Prostate gland (tissue), 2 donors: ENCODE measurements at regions not wholly inside any gene's neighbourhood (a gene's known extent, or its start where the extent isn't known, plus 50 kb on each side); places are given as distances from the start of the nearest gene placed in this dataset.

ENCODE experiments used
- DNase-seq: peaks from one replicate; pipeline ENCODE4 v3.0.0-alpha.2; 2019; ENCODE audit warnings: low spot score
- H3K27ac ChIP-seq, 2 donors: fragments of 200-600 bp; sonication (generic); 2 replicates each; pipeline ENCODE4 v1.5.1; 2017 to 2019
- H3K27me3 ChIP-seq: fragments of 200-600 bp; sonication (generic); replicated peaks from 2 replicates; pipeline ENCODE4 v1.5.1; 2019; ENCODE audit not compliant: insufficient read depth
- H3K36me3 ChIP-seq, 2 donors: fragments of 200-600 bp; sonication (generic); 1 replicate in 1 of 2; 2 replicates in 1 of 2; pipeline versions ENCODE4 v1.5.1 to v1.8.1; 2017 to 2019
- H3K4me1 ChIP-seq: fragments of 200-600 bp; sonication (generic); replicated peaks from 2 replicates; pipeline ENCODE4 v1.5.1; 2019
- H3K4me3 ChIP-seq, 2 donors: fragments of 200-600 bp; sonication (generic); 2 replicates each; pipeline ENCODE4 v1.5.1; 2017 to 2019
- H3K9me3 ChIP-seq: fragments of 200-600 bp; sonication (generic); 2 replicates; pipeline ENCODE4 v1.5.1; 2017
- CTCF ChIP-seq, 4 experiments: fragments of 200-600 bp in 2 of 4; fragments of 450-650 bp in 2 of 4; sonication (generic) in 2 of 4; IDR thresholded peaks; 1 replicate in 3 of 4; 2 replicates in 1 of 4; pipeline ENCODE4 v1.5.1; 2016 to 2019; ENCODE audit warnings: antibody characterized with exemption in 4 of 4, mild to moderate bottlenecking in 2 of 4, moderate library complexity in 2 of 4
- POLR2A ChIP-seq: fragments of 450-650 bp; IDR thresholded peaks from one replicate; pipeline ENCODE4 v1.6.1; 2016; ENCODE audit warnings: antibody characterized with exemption, mild to moderate bottlenecking
- POLR2AphosphoS5 ChIP-seq: sonication (generic); formaldehyde crosslinking; IDR thresholded peaks from one replicate; pipeline ENCODE4 v1.6.1; 2017; ENCODE audit warnings: antibody characterized with exemption
- WGBS: methylation state at CpG from one replicate; pipeline ENCODE4 v1.1.5; 2018; 5-methylcytosine and 5-hydroxymethylcytosine counted together
- intact Hi-C: fragments of 100-400 bp; cut with DNase I; formaldehyde crosslinking; loops from one replicate; pipeline ENCODE4 v1.14.2; 2022

GRCh38 chr7:145184956-145185355 is 349.1 kb upstream of the TPK1 start:
- H3K4me3 ChIP-seq, result no peak overlapping the region
- intact Hi-C loops, result no loop called here
- WGBS, result 75% methylated on average over 2 of the region's 2 CpGs
- no peaks in the 10 kb centered on the region for H3K4me1 ChIP-seq
- H3K9me3 ChIP-seq, result no peaks in the 10 kb centered on the region
- H3K27me3 ChIP-seq, result no peaks in the 10 kb centered on the region
- TF ChIP-seq POLR2AphosphoS5 (no peak), POLR2A (no peak), CTCF (IDR thresholded peaks at IDR 0.05) (no peak)
- no peaks in the 10 kb centered on the region for H3K36me3 ChIP-seq
- no peak overlapping the region for H3K27ac ChIP-seq
- no peak for DNase-seq

GRCh38 chr7:145183069-145183468 is 347.2 kb upstream of the TPK1 start:
- no peaks in the 10 kb centered on the region for H3K4me1 ChIP-seq
- intact Hi-C loops, result no loop called here
- H3K4me3 ChIP-seq, result no peak overlapping the region
- no peaks in the 10 kb centered on the region for H3K36me3 ChIP-seq
- no peaks in the 10 kb centered on the region for H3K9me3 ChIP-seq
- TF ChIP-seq CTCF (IDR thresholded peaks at IDR 0.05), result no peak
- no peaks in the 10 kb centered on the region for H3K27me3 ChIP-seq
- WGBS, result 66% methylated on average over 4 of the region's 4 CpGs
- H3K27ac ChIP-seq, result no peak overlapping the region
- DNase-seq, result no peak

GRCh38 chr7:145175366-145175765 is 339.5 kb upstream of the TPK1 start:
- no peak for DNase-seq
- Histone ChIP-seq H3K36me3 (no peaks in the 10 kb centered on the region), H3K4me3 (no peak overlapping the region), H3K27me3 (no peaks in the 10 kb centered on the region), H3K27ac (no peak overlapping the region), H3K9me3 (no peaks in the 10 kb centered on the region), H3K4me1 (no peaks in the 10 kb centered on the region)
- intact Hi-C loops, result no loop called here
- TF ChIP-seq POLR2A (no peak), POLR2AphosphoS5 (no peak), CTCF (IDR thresholded peaks at IDR 0.05) (no peak)
- 52% methylated on average over 2 of the region's 2 CpGs for whole genome bisulfite sequencing

- intact Hi-C loops, result no loop called here
These were observed 334.1 kb upstream of the TPK1 start for GRCh38 chr7:145169908-145170307.

GRCh38 chr7:145168879-145169278 is 333.0 kb upstream of the TPK1 start:
- Histone ChIP-seq H3K27ac (no peak overlapping the region), H3K9me3 (no peaks in the 10 kb centered on the region), H3K36me3 (no peaks in the 10 kb centered on the region), H3K4me3 (no peak overlapping the region), H3K27me3 (no peaks in the 10 kb centered on the region), H3K4me1 (no peaks in the 10 kb centered on the region)
- TF ChIP-seq POLR2AphosphoS5 (no peak), POLR2A (no peak), CTCF (IDR thresholded peaks at IDR 0.05) (no peak)
- no peak for DNase-seq
- 91% methylated on average over 4 of the region's 4 CpGs for WGBS
- intact Hi-C loops, result no loop called here

More at GRCh38 chr7:145169908-145170307, 334.1 kb upstream of the TPK1 start:
- no peak overlapping the region for H3K27ac ChIP-seq
- H3K4me1 ChIP-seq, result no peaks in the 10 kb centered on the region
- no peak for TF ChIP-seq POLR2AphosphoS5
- no peak for TF ChIP-seq CTCF (IDR thresholded peaks at IDR 0.05)
- TF ChIP-seq POLR2A, result no peak
- 43% methylated on average over 3 of the region's 3 CpGs for WGBS
- no peaks in the 10 kb centered on the region for H3K27me3 ChIP-seq
- no peaks in the 10 kb centered on the region for H3K36me3 ChIP-seq
- DNase-seq, result no peak
- H3K9me3 ChIP-seq, result no peaks in the 10 kb centered on the region
- H3K4me3 ChIP-seq, result no peak overlapping the region
